NCI-H146 (cell line): ENCODE measurements at regions not wholly inside any gene's neighbourhood (a gene's known extent, or its start where the extent isn't known, plus 50 kb on each side); places are given as distances from the start of the nearest gene placed in this dataset.

Experiments
- DNase-seq: peaks from one replicate; lab custom pipeline; 2025; lab: John Stamatoyannopoulos, UW

DNA sequence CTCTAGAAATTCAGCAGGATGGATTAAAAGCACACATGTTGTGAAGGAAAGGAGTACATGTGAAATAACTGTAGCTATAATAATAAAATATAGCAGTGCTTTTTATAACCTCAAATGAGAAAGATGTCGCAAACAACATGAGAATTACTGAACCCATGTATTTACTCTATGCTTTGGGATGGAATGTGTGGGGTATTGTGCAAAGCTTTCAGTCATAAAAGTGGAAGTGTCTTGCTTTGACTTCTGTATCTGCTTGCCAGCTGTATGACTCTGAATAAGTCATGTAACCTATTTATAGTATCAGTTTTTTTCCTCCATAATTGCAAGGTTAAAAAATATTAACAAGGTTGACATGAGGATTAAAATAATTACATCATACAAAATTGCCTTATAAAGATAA lies 519.3 kb upstream of the CADM2 start:
- no peak for DNase-seq

DNA sequence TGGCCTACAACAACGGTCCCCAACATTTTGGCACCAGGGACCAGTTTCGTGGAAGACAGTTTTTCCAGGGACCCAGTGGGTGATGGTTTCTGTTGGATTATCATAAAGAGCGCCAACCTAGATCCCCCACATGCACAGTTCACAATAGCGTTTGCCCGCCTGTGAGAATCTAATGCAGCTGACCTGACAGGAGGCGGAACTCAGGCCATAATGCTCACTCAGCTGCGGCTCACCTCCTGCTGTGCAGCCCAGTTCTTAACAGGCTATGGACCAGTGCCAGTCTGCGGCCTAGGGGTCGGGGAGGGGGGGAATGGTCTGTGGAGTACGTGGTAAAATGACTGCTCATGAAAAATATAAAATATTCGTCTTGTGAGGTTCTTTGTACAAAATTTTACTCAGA lies 518.5 kb upstream of the CADM2 start:
- peak; percentile 52 for DNase-seq

DNA sequence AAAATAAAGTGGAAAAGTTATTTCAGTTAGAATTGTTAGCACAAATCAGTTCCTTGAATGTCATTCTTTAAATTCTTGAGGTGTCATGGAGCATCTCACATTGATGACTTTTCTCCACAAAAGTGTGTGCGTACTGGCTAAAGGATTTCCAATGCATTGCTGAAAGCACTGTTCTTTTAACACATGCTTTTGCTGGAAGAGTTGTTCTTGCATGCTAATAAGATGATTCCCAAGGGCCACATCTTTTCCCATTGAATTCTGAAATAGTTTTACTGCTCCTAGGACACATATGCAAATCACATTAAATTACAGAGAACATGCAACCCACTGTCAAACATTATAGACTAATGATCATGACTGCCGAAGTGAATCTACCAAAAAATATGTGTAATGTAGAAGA lies 516.3 kb upstream of the CADM2 start:
- no peak for DNase-seq

DNA sequence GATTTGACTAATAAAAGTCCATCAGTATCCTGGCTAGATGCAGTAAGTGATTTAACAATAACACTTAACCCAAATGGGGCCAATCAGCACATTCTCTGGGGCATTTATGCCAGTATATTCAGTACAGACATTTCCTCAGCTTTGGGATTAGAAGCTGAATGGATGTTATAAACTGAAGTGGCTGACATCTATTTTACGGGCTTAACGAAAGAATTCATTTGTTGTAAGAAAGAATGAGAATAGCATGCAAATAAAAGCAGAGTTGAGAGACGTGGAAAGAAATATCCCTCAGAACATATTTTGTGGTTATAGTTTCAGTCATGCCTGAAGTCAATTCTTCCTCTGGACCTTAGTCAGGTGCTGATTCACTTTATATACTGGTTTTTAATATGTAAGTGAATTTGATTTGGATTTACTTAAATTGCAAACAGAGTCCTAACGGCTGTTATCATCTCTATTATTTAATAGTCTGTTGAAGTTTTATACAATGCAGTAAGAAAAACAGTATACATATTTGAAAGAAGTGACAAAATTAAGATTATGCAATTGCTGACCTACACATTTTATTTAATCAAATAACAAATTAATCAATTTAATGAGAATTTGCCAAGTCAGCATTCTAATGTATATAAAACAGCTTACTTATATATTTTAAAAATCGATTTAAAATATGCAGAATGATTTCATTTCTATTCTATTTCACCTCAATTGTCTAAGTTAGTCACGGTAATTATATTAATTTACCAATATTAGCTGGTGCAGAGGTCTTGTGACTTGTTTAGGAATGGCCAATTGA lies 513.9 kb upstream of the CADM2 start:
- DNase-seq = no peak

DNA sequence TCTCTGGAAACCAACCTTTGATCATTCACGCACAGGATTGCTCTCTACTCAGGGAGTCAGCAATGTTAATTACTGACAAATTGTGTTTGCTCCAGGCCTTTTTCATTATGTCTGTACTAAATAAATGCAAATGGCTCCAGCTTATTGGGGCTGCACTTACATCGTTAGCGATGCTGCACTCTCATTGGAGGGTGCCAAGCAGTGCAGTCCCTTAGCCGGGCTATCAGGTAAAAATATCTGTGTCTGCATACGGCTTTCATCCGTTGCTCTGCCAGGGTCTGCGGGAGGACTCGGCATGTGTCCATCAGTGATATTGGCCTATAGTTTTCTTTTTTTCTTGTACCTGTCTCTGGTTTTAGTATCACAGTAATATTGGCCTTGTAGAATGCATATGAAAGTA lies 471.5 kb upstream of the CADM2 start:
- no peak for DNase-seq

DNA sequence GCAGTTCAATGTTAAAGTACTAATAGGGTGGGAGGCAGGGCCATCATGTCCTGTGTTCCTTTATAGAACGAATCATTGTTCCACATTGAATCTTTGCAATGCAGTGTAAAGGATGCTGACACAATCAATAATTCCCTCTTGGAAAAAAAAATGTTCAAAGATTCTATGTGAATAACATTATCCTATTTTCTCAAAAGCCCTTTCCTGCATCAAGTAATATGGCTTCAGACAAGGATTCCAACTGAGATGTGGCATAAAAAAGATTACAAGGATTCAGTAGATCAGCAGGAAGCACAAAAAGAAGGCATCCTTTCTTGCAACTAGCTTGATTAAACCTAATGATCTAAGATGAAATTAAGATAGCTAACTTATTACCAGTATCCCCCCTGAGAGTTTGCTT lies 454.0 kb upstream of the CADM2 start:
- no peak for DNase-seq

DNA sequence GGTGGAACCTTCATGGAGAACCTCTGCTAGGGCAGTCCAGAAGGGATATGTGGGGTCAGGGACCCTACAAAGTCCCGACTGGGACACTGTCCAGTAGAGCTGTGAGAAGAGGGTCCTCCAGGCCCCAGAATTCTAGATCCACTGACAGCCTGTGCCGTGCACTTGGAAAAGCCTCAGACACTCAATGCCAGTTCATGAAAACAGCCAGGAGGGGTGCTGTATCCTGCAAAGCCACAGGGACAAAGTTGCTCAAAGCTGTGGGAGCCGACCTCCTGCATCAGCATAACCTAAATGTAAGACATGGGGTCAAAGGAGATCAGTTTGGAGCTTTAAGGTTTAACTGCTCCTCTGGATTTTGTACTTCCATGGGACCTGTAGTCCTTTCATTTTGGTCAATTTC lies 448.8 kb upstream of the CADM2 start:
- no peak for DNase-seq

DNA sequence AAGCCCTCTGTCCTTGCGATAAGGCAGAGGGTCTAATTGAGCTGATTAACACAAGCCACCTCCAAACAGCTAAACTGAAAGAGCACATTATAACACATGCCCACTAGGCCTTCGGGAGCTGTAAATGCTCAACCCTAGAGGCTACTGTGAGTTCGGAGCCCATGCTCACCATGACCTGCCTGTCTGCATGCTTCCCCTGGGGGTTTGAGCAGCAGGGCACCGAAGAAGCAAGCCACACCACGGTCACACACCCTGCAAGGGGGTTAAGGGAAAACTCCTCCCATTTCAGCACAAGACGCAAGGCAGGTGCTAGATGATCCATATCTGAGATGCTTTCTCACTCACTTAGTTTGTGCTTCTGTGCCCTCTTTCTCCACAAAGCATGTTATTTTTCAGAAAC lies 435.9 kb upstream of the CADM2 start:
- no peak for DNase-seq

DNA sequence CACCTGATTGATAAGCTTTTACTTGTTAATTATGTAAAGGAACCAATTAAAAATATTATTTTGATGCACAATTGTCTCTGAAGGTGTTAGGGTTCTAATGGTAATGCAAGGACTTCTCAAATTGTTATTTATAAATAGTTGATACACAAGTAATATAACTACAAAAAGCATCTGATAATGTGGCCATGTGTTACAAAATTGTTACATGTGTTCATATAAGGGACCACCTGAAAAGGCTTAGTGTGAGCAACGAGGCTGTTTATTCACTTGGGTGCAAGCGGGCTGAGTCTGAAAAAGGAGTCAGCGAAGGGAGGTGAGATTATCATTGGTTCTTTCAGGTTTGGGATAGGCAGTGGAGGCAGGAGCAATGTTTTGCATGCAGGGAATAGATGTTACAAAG lies 421.9 kb upstream of the CADM2 start:
- no peak for DNase-seq

DNA sequence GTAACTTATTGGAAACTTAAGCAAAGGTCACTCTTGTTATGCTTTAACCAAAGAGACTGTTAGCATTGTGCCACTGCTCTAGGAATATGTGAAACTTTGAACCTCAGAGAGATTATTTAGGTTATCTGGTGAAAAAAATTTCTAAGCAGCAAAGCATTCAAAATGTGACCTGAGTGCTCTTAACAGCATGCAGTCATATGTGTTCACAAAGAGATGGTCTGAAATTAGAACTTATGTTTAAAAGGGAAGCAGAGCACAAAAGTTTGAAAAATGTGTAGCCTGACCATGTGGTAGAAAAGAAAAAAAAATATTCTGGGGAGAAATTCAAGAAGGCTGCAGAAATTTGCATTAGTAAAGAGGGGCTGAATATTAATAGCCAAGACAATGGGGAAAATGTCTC lies 420.2 kb upstream of the CADM2 start:
- no peak for DNase-seq

DNA sequence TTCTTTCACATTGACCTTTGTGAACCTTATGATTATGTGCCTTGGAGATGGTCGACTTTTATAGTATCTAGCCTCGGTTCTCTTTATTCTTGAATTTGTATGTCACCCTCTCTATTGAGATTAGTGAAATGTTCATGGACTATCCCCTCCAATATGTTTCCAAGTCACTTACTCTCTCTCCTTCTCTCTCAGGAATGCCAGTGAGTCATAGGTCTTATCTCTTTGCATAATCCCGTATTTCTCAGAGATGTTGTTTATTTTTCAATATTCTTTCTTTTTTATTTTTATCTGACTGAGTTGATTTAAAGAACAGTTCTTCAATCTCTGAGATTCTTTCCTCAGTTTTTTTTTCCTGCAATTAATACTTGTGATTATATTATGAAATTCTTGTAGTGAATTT lies 411.6 kb upstream of the CADM2 start:
- DNase-seq = no peak

DNA sequence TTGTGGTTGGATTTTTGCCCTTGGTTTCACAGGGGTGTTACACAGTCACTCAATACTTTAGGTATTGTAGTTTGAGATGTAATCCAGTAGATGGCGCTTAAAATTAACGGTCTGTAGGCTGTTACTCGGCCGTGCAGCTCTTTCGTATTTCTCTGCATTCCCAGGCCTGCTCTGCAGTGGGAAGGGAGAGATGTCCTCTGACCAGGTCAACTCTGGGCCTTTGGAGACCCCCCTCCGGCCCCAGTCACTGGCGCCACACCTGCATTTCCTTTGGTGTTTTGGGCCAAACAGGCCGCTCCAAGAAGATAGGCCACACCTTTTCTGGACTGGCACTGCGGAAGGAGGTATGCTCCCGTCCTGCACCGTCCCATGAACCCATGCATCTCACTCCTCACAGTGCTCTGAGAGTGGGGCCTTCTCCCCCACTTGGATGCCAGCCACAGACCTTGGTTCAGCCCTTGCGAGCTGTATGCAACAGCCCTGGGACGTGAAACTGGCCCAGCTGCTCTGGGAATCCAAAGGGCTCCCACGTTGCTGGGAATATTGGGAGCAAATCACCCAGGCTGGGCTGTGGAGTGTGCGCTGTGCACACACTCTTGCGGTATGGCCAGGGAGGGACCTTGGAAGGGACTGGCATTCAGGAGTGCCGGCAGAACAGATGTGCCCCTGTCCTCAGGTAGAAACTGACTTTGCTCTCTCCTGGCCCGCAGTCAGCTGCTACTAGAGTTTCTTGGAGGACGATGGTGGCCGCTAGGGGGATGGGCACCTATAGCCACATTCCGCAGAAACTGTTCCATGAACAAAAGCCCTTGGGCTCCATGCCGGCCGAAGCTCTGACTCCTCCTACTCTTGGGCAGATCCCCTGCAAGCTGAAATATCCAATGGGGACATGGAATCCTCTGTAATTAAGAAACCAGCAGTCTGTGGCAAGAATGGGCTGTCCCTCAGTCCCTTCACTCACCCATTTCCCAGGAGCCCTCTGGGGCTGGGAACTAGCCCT lies 410.5 kb upstream of the CADM2 start:
- DNase-seq = peak; percentile 90

DNA sequence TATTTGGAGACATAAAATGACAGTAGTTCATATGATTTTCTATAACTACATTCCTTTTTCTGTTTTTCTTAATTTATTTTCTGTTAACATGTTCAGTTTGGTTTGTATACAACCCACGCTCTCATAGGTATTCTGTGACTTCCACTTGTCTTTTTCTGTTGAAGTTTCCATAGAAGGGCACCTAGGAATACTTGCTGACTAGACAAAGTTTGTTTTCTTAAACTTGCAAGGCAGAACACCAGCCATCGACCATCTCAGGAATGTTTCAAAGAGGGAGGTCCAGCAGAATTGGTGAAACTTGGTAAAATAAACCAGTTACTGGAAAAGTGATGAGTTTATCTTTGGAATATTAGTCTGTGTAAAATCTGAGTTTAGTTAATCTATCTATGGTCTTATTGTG lies 403.2 kb upstream of the CADM2 start:
- DNase-seq = no peak

DNA sequence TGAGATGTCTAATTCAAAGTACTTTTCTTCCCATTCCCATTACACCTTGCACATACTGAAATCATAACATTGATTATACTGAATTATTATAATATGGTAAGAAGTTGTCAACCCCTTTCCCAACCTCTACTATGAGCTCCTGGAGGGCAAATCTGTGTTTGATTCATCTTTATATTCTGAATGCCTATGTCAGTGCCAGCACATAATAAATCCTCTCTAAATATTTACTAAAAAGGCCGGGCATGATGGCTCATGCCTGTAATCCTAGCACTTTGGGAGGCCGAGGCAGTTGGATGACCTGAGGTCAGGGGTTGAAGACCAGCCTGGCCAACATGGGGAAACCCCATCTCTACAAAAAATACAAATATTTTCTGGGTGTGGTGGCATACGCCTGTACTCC lies 392.5 kb upstream of the CADM2 start:
- no peak for DNase-seq

DNA sequence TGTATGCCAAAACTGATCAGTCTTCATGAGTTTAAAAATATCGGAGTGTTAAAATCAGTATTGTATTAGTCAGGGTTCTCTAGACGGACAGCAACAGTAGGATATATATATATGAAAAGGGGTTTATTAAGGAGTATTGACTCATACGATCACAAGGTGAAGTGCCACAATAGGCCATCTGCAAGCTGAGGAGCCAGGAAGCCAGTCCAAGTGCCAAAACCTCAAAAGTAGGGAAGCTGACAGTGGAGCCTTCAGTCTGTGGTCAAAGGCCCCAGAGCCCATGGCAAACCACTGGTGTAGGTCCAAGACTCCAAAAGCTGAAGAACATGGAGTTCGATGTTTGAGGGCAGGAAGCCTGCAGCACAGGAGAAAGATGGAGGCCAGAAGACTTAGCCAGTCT lies 391.0 kb upstream of the CADM2 start:
- no peak for DNase-seq

DNA sequence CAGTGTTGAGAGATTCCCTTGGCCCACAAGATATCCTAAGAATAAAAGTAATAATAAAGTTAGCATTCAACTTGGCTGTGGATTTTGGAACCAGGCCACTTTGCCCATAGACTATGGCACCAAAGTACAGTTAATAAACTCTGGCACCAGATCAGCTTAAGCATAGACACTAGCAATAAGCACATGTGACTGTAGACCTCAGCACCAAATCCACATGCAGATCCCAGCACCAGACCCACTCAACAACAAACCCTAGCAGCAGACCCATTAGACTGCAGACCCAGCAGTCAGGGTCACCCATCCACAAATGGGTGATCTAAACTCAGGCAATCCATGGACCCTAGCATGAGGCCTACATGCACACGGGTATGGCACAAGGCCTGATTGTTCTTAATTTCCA lies 384.8 kb upstream of the CADM2 start:
- DNase-seq = no peak

DNA sequence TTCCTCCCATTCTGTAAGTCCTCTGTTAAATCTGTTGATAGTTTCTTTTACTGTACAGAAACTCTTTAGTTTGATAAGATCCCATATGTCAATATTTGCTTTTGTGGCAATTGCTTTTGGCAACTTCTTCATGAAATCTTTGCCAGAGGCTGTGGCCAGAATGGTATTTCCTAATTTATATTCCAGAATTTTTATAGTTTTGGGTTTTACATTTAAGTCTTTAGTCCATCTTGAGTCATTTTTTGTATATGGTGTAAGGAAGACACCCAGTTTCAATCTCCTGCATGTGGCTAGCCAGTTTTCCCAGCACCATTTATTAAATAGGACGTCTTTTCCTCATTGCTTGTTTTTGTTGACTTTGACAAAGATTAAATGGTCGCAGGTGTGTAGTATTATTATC lies 372.4 kb upstream of the CADM2 start:
- DNase-seq = no peak

DNA sequence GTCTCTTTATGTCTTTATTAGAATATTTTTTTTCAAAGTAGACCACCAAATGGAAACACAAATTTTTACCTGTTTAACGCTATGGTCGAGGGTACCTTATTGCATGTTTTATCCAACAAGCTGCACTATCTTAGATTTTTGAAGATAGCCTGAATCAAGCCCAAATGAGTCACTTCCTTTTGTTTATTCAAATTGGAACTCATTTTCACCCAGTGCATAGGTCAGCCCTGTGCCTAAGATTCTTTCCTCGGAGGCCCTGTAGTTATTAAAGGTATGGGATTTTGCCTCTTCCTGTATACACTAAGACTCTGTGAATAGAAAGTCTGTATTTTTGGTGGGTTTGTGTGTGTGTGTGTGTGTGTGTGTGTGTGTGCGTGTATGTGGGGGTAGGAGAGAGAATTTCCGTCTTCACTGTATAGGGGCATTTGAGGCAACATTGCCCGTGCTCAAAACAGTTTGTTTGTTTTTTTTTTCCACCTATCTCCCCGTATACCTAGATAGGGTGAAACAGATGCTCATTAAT lies 358.0 kb upstream of the CADM2 start:
- peak; percentile 48 for DNase-seq

DNA sequence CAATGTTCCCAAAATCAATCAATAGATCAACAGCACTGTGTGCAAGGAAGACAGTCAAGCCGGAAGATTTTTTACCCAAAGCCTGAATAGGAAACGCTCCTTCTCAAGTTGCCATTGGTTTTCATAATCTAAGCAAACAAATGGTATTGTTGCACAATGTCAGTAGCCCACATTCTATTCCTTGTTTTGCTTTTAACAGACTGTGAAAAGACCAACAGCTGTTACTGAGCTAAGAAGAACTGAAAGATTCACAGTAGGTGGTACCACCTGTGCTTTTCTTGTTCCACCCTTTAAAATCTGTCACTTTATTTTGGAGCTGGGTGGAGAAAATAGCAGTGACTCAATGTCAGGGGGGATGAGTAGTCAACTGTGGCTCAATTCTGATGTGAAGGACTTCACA lies 357.5 kb upstream of the CADM2 start:
- DNase-seq = peak; percentile 90

DNA sequence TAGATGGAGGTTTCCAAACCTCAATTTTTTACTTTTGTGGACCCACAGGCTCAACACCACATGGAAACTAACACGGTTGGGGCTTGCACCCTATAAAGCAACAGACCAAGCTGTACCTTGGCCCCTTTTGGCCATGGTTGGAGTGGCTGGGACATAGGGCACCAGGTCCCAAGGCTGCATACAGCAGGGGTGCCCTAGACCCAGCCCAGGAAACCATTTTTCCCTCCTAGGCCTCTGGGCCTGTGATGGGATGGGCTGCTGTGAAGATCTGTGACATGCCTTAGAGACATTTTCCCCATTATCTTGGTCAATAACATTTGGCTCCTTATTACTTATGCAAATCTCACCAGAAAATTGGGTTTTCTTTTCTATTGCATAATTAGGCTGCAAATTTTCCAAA lies 337.0 kb upstream of the CADM2 start:
- no peak for DNase-seq

DNA sequence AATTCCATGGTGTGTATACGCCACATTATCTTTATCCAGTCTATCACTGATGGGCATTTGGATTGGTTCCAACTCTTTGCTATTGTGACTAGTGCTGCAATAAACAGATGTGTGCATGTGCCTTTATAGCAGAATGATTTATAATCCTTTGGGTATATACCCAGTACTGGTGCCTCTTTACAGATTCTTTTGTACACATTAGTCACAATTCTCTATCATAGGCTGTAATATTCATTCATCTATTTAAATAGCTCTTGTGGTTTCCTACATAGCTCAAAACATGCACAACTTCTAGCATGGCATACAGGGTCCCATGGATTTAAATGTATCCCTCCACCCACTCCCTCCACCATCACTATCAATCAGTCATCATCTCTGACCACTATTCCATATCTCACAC lies 324.1 kb upstream of the CADM2 start:
- no peak for DNase-seq

DNA sequence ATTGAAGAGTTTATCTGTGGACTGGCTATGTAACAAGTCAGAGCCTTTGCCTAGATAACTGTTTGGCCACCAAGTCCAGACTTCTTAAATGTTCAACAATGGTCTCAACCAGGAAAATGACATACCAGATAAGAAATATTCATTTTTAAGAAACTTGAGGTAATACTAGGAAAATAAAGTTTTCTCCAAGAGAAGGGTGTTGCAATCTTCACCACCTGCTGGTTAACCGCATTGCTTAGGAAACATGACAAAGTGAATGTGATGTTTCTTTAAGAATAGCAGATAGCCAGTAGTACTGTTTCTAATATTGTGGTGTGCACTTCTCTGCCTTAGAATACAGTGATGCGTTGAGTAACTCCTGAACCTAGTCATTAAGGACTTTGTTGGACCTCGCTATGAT lies 321.5 kb upstream of the CADM2 start:
- no peak for DNase-seq

DNA sequence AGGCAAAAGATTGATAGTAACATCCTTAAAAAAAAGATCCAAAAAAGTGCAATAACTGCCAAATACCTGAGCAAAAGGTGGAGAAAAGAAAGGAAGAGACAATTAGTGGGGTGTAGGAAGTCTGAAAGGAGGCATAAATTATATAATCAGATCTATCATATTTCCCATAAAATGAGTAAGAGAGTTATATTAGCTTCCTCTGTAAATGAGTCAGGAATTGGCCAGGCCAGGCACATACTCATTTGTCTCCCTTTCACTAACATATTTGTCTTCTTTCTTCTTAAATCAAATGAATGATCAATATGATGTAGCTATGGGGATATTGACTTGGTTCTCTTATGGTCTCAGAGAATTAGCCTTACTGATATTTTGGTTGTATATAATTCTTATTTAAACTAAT lies 292.3 kb upstream of the CADM2 start:
- no peak for DNase-seq
